ENCODE measurements at regions not wholly inside any gene's neighbourhood (a gene's known extent, or its start where the extent isn't known, plus 50 kb on each side); places are given as distances from the start of the nearest gene placed in this dataset.

GRCh38 chr4:22170353-22170752, 221.8 kb upstream of the KCNIP4 start:
- no peaks in the 10 kb centered on the region for H3K9me3 ChIP-seq (ENCODE audit: control insufficient read depth, insufficient read depth, low read depth, low read length)
- H3K36me3 ChIP-seq (ENCODE audit: control insufficient read depth in 2 of 2, insufficient read depth in 1 of 2, low read length in 2 of 2): no peaks in the 10 kb centered on the region
- no peak overlapping the region for H3K27ac ChIP-seq (ENCODE audit: extremely low read depth, low read depth, low read length)
- ChIA-PET POLR2A (no interaction called here), CTCF (no interaction called here)
- TF ChIP-seq ZSCAN23 (tag by site-specific recombination; IDR thresholded peaks at IDR 0.05) (no peak), ZNF449 (tag by site-specific recombination; IDR thresholded peaks at IDR 0.05) (no peak), ZNF560 (tag by site-specific recombination; IDR thresholded peaks at IDR 0.05; ENCODE audit: borderline replicate concordance) (no peak), ZNF366 (tag by site-specific recombination; conservative IDR thresholded peaks at IDR 0.05) (no peak), PATZ1 (tag by site-specific recombination; IDR thresholded peaks at IDR 0.05) (no peak), ZNF2 (tag by site-specific recombination; IDR thresholded peaks at IDR 0.05) (no peak), ZNF792 (tag by site-specific recombination; IDR thresholded peaks at IDR 0.05) (no peak), WT1 (tag by site-specific recombination; IDR thresholded peaks at IDR 0.05) (no peak), ZNF37A (tag by site-specific recombination; IDR thresholded peaks at IDR 0.05) (no peak)
- H3K4me1 ChIP-seq (ENCODE audit: control insufficient read depth, insufficient read depth, low read length): no peaks in the 10 kb centered on the region
- H3K4me3 ChIP-seq (ENCODE audit: low read depth, low read length): no peak overlapping the region

GRCh38 chr4:22167201-22167600, 218.6 kb upstream of the KCNIP4 start:
- ChIA-PET POLR2A (no interaction called here), CTCF (no interaction called here)
- H3K9me3 ChIP-seq (ENCODE audit: control insufficient read depth, insufficient read depth, low read depth, low read length): no peaks in the 10 kb centered on the region
- no peaks in the 10 kb centered on the region for H3K4me1 ChIP-seq (ENCODE audit: control insufficient read depth, insufficient read depth, low read length)
- no peak overlapping the region for H3K4me3 ChIP-seq (ENCODE audit: low read depth, low read length)
- H3K27ac ChIP-seq (ENCODE audit: extremely low read depth, low read depth, low read length): no peak overlapping the region
- H3K36me3 ChIP-seq (ENCODE audit: control insufficient read depth in 2 of 2, insufficient read depth in 1 of 2, low read length in 2 of 2): no peaks in the 10 kb centered on the region
- TF ChIP-seq ZNF585B (tag by site-specific recombination; IDR thresholded peaks at IDR 0.05) (no peak), ZNF324 (tag by site-specific recombination; IDR thresholded peaks at IDR 0.05) (no peak), ZNF426 (tag by site-specific recombination; IDR thresholded peaks at IDR 0.05) (no peak), ZNF660 (tag by site-specific recombination; IDR thresholded peaks at IDR 0.05) (no peak), ZNF112 (tag by site-specific recombination; IDR thresholded peaks at IDR 0.05) (no peak), ZBTB20 (tag by site-specific recombination; IDR thresholded peaks at IDR 0.05) (no peak), ZNF830 (tag by site-specific recombination; IDR thresholded peaks at IDR 0.05; ENCODE audit: low read depth) (no peak), ZNF391 (tag by site-specific recombination; IDR thresholded peaks at IDR 0.05; ENCODE audit: borderline replicate concordance, low read depth) (no peak), ZNF704 (tag by site-specific recombination; IDR thresholded peaks at IDR 0.05) (no peak), KLF9 (tag by site-specific recombination; IDR thresholded peaks at IDR 0.05; ENCODE audit: low read depth) (no peak), ZNF747 (tag by site-specific recombination; IDR thresholded peaks at IDR 0.05) (no peak), ZBTB7A (tag by site-specific recombination; IDR thresholded peaks at IDR 0.05; ENCODE audit: low read depth) (no peak), ZNF292 (tag by site-specific recombination; IDR thresholded peaks at IDR 0.05; ENCODE audit: borderline replicate concordance, low read depth) (no peak), PRDM6 (tag by site-specific recombination; IDR thresholded peaks at IDR 0.05) (no peak), ZNF169 (tag by site-specific recombination; IDR thresholded peaks at IDR 0.05) (no peak), ZNF366 (tag by site-specific recombination; conservative IDR thresholded peaks at IDR 0.05) (no peak), ZBTB6 (tag by site-specific recombination; IDR thresholded peaks at IDR 0.05) (no peak), ZSCAN18 (tag by site-specific recombination; IDR thresholded peaks at IDR 0.05) (no peak), ZNF777 (tag by site-specific recombination; IDR thresholded peaks at IDR 0.05; ENCODE audit: borderline replicate concordance) (no peak), IKZF3 (tag by site-specific recombination; IDR thresholded peaks at IDR 0.05) (no peak)

All from HEK293 (cell line).